GM23338 (cell line): ENCODE measurements at regions not wholly inside any gene's neighbourhood (a gene's known extent, or its start where the extent isn't known, plus 50 kb on each side); places are given as distances from the start of the nearest gene placed in this dataset.

Experiments used
- ATAC-seq: fragments of 200-7000 bp; cut with Tn5 transposase; 3 replicates; pipeline ENCODE4 v1.9.1; 2020
- DNase-seq: peaks from one replicate; pipeline ENCODE4 v3.0.0-alpha.2; 2015; ENCODE audit warnings: low spot score
- H2AFZ ChIP-seq: fragments of 200-600 bp; sonication (generic); 2 replicates; pipeline ENCODE4 v1.8.0; 2016; ENCODE audit warnings: antibody characterized with exemption, mild to moderate bottlenecking, moderate library complexity
- H3F3A ChIP-seq: fragments of 200-600 bp; sonication (generic); replicated peaks from 2 replicates; pipeline ENCODE4 v1.8.0; 2017; ENCODE audit warnings: antibody characterized with exemption, mixed run types, low read depth
- H3K27ac ChIP-seq: fragments of 200-600 bp; sonication (generic); 2 replicates; pipeline ENCODE4 v1.6.1; 2016; ENCODE audit warnings: low read depth
- H3K27me3 ChIP-seq: fragments of 200-600 bp; sonication (generic); 2 replicates; pipeline ENCODE4 v1.8.0; 2016; ENCODE audit warnings: mild to moderate bottlenecking, mixed run types, moderate library complexity; ENCODE audit not compliant: insufficient read depth
- H3K36me3 ChIP-seq: fragments of 200-600 bp; sonication (generic); 2 replicates; pipeline ENCODE4 v1.8.0; 2016; ENCODE audit warnings: mild to moderate bottlenecking; ENCODE audit not compliant: insufficient read depth
- H3K4me1 ChIP-seq: fragments of 200-600 bp; sonication (generic); 2 replicates; pipeline ENCODE4 v1.8.0; 2016; ENCODE audit warnings: mild to moderate bottlenecking, moderate library complexity; ENCODE audit not compliant: insufficient read depth
- H3K4me2 ChIP-seq: fragments of 200-600 bp; sonication (generic); 2 replicates; pipeline ENCODE4 v1.7.1; 2017; ENCODE audit warnings: mixed run types
- H3K4me3 ChIP-seq: fragments of 200-600 bp; sonication (generic); 2 replicates; pipeline ENCODE4 v1.6.1; 2016; ENCODE audit warnings: mixed run types
- H3K79me2 ChIP-seq: fragments of 200-600 bp; sonication (generic); replicated peaks from 2 replicates; pipeline ENCODE4 v1.8.0; 2017; ENCODE audit warnings: mild to moderate bottlenecking; ENCODE audit not compliant: insufficient read depth
- H3K9me2 ChIP-seq: fragments of 200-600 bp; sonication (generic); 2 replicates; pipeline ENCODE4 v1.8.0; 2017; ENCODE audit not compliant: insufficient read depth
- H4K20me1 ChIP-seq: fragments of 200-600 bp; sonication (generic); replicated peaks from 2 replicates; pipeline ENCODE4 v1.8.0; 2017; ENCODE audit warnings: mild to moderate bottlenecking; ENCODE audit not compliant: insufficient read depth
- H3K27ac Mint-ChIP-seq: 2 replicates; pipeline ENCODE4 v1.8.0; 2020; ENCODE audit warnings: inconsistent platforms, mild to moderate bottlenecking, moderate library complexity, mixed read lengths
- H3K27me3 Mint-ChIP-seq: 3 replicates; pipeline ENCODE4 v1.8.0; 2022; ENCODE audit warnings: low read depth, mild to moderate bottlenecking, moderate library complexity, mixed read lengths, inconsistent platforms; ENCODE audit not compliant: insufficient read depth, poor library complexity
- H3K36me3 Mint-ChIP-seq: 3 replicates; pipeline ENCODE4 v1.8.0; 2021; ENCODE audit warnings: low read depth, mild to moderate bottlenecking, inconsistent platforms, moderate library complexity, mixed read lengths
- H3K4me1 Mint-ChIP-seq: 3 replicates; pipeline ENCODE4 v1.8.0; 2020; ENCODE audit warnings: mild to moderate bottlenecking, inconsistent platforms, mixed read lengths
- H3K4me3 Mint-ChIP-seq: 3 replicates; pipeline ENCODE4 v1.8.0; 2021; ENCODE audit warnings: moderate library complexity, mild to moderate bottlenecking, inconsistent platforms, mixed read lengths
- H3K9me3 Mint-ChIP-seq: 3 replicates; pipeline ENCODE4 v1.8.0; 2020; ENCODE audit warnings: moderate library complexity, mild to moderate bottlenecking, inconsistent platforms, mixed read lengths
- EZH2phosphoT487 ChIP-seq: fragments of 200-600 bp; sonication (generic); IDR thresholded peaks from one replicate; pipeline ENCODE4 v1.8.1; 2018; ENCODE audit warnings: antibody characterized with exemption; ENCODE audit not compliant: unreplicated experiment
- NANOG ChIP-seq: IDR thresholded peaks from 2 replicates; pipeline ENCODE4 v1.6.1; 2016; ENCODE audit warnings: antibody characterized with exemption, borderline replicate concordance
- POLR2AphosphoS5 ChIP-seq: IDR thresholded peaks from 2 replicates; pipeline ENCODE4 v1.6.1; 2016; ENCODE audit warnings: antibody characterized with exemption, low read depth
- ZNF114 ChIP-seq: fragments of 250-450 bp; sonication (Bioruptor Pico); IDR thresholded peaks from 2 replicates; pipeline ENCODE4 v1.5.0; 2020; ENCODE audit warnings: mild to moderate bottlenecking, moderate library complexity
- ZNF331 ChIP-seq: fragments of 250-450 bp; sonication (Bioruptor Pico); IDR thresholded peaks from 2 replicates; pipeline ENCODE4 v1.5.0; 2020; ENCODE audit warnings: low read depth, mild to moderate bottlenecking, moderate library complexity
- ZNF462 ChIP-seq: fragments of 250-450 bp; sonication (Bioruptor Pico); IDR thresholded peaks from 2 replicates; pipeline ENCODE4 v1.5.0; 2020; ENCODE audit warnings: mild to moderate bottlenecking, moderate library complexity
- TF ChIP-seq, protein P1 (sequence below), 2 experiments: fragments of 200-600 bp in 1 of 2; sonication (generic) in 1 of 2; conservative IDR thresholded peaks; 2 replicates each; pipeline versions ENCODE4 v1.5.1 to v1.6.1; 2016 to 2017; ENCODE audit warnings: antibody characterized with exemption in 2 of 2, low read depth in 2 of 2, mild to moderate bottlenecking in 2 of 2, moderate library complexity in 1 of 2
- TF ChIP-seq, protein P2 (sequence below): IDR thresholded peaks from 2 replicates; pipeline ENCODE4 v1.6.1; 2016; ENCODE audit warnings: antibody characterized with exemption

DNA sequence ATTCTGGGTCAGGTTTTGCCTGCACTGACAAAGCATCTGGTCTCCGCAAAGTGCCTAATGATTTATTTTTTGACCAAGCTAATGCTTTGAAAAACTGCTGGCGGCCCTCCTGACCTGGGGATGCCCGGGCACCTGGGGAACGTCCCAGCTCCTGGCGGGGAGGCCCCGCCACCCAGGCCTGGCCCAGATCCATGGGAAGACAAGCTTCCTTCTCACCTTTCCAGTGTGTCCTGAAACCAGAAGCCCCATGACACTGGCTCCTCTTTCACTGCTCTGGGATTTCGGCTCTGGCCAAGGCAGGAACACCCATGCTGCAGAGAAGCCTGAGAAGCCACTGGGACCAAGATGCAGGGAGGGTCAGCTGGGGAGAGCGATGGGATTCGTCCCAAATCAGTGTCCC, 144.1 kb downstream of the SEC61B start (continued):
- no peak for TF ChIP-seq ZNF462 (CRISPR knock-in tag)
- no peak for TF ChIP-seq POLR2AphosphoS5
- TF ChIP-seq ZNF114 (CRISPR knock-in tag), result no peak
- no peak for TF ChIP-seq EZH2phosphoT487
- no peak for TF ChIP-seq ZNF331 (CRISPR knock-in tag)
- TF ChIP-seq, protein P1, sequence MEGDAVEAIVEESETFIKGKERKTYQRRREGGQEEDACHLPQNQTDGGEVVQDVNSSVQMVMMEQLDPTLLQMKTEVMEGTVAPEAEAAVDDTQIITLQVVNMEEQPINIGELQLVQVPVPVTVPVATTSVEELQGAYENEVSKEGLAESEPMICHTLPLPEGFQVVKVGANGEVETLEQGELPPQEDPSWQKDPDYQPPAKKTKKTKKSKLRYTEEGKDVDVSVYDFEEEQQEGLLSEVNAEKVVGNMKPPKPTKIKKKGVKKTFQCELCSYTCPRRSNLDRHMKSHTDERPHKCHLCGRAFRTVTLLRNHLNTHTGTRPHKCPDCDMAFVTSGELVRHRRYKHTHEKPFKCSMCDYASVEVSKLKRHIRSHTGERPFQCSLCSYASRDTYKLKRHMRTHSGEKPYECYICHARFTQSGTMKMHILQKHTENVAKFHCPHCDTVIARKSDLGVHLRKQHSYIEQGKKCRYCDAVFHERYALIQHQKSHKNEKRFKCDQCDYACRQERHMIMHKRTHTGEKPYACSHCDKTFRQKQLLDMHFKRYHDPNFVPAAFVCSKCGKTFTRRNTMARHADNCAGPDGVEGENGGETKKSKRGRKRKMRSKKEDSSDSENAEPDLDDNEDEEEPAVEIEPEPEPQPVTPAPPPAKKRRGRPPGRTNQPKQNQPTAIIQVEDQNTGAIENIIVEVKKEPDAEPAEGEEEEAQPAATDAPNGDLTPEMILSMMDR (conservative IDR thresholded peaks at IDR 0.05; ENCODE audit: low read depth in 2 of 2), result no peak

GRCh38 chr9:99366621-99367020, 144.5 kb downstream of the SEC61B start:
- Histone ChIP-seq H3K36me3 (no peaks in the 10 kb centered on the region), H3K27me3 (no peaks in the 10 kb centered on the region), H3F3A (no peaks in the 10 kb centered on the region), H2AFZ (no peak overlapping the region), H3K79me2 (no peaks in the 10 kb centered on the region), H3K27ac (no peak overlapping the region), H3K9me2 (no peaks in the 10 kb centered on the region), H3K4me1 (no peaks in the 10 kb centered on the region; the same call in 1 of the 2 replicates), H3K4me2 (no peak overlapping the region), H4K20me1 (no peaks in the 10 kb centered on the region), H3K4me3 (no peak overlapping the region)
- no peaks in the 10 kb centered on the region for H3K36me3 Mint-ChIP-seq
- no peak for TF ChIP-seq EZH2phosphoT487
- TF ChIP-seq, protein P2, sequence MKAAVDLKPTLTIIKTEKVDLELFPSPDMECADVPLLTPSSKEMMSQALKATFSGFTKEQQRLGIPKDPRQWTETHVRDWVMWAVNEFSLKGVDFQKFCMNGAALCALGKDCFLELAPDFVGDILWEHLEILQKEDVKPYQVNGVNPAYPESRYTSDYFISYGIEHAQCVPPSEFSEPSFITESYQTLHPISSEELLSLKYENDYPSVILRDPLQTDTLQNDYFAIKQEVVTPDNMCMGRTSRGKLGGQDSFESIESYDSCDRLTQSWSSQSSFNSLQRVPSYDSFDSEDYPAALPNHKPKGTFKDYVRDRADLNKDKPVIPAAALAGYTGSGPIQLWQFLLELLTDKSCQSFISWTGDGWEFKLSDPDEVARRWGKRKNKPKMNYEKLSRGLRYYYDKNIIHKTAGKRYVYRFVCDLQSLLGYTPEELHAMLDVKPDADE, result no peak
- TF ChIP-seq POLR2AphosphoS5, result no peak
- TF ChIP-seq NANOG, result no peak
- TF ChIP-seq ZNF331 (CRISPR knock-in tag), result no peak
- TF ChIP-seq ZNF114 (CRISPR knock-in tag), result no peak
- no peaks in the 10 kb centered on the region for H3K9me3 Mint-ChIP-seq
- ATAC-seq, result no peak
- H3K4me3 Mint-ChIP-seq, result no peak overlapping the region
- H3K27ac Mint-ChIP-seq, result no peak overlapping the region
- DNase-seq, result no peak
- H3K27me3 Mint-ChIP-seq, result peaks cover 4% of the 10 kb centered on the region
- peaks cover 12% of the 10 kb centered on the region; the same call in 2 of the 3 replicates for H3K4me1 Mint-ChIP-seq
